GM23338 (cell line): ENCODE measurements at regions not wholly inside any gene's neighbourhood (a gene's known extent, or its start where the extent isn't known, plus 50 kb on each side); places are given as distances from the start of the nearest gene placed in this dataset.

Source experiments
- EZH2phosphoT487 ChIP-seq: fragments of 200-600 bp; sonication (generic); IDR thresholded peaks from one replicate; pipeline ENCODE4 v1.8.1; 2018; ENCODE audit warnings: antibody characterized with exemption; ENCODE audit not compliant: unreplicated experiment
- POLR2AphosphoS5 ChIP-seq: IDR thresholded peaks from 2 replicates; pipeline ENCODE4 v1.6.1; 2016; ENCODE audit warnings: antibody characterized with exemption, low read depth
- TF ChIP-seq, protein P1 (sequence below), 2 experiments: fragments of 200-600 bp in 1 of 2; sonication (generic) in 1 of 2; conservative IDR thresholded peaks; 2 replicates each; pipeline versions ENCODE4 v1.5.1 to v1.6.1; 2016 to 2017; ENCODE audit warnings: antibody characterized with exemption in 2 of 2, low read depth in 2 of 2, mild to moderate bottlenecking in 2 of 2, moderate library complexity in 1 of 2

DNA sequence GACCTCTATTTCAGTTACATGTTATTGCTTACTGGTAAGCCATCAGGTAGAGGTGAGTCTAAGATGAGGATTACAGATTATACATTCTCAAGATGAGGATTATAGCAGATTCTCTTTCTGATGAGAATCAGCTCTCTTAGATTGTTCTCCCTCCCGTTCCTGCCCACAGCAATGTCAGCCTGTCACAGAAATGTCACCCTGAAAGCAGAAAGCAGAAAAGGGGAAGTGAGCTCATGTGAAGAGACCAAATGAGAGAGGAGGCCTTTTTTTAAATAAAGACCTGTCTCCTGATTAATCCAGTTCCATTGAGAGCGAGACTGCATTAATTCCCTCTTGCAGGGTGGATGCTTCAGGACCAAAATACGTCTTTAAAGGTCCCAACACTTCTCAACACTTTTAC, 445.6 kb downstream of the KCTD12 start:
- TF ChIP-seq POLR2AphosphoS5 (no peak), EZH2phosphoT487 (no peak)
- TF ChIP-seq, protein P1, sequence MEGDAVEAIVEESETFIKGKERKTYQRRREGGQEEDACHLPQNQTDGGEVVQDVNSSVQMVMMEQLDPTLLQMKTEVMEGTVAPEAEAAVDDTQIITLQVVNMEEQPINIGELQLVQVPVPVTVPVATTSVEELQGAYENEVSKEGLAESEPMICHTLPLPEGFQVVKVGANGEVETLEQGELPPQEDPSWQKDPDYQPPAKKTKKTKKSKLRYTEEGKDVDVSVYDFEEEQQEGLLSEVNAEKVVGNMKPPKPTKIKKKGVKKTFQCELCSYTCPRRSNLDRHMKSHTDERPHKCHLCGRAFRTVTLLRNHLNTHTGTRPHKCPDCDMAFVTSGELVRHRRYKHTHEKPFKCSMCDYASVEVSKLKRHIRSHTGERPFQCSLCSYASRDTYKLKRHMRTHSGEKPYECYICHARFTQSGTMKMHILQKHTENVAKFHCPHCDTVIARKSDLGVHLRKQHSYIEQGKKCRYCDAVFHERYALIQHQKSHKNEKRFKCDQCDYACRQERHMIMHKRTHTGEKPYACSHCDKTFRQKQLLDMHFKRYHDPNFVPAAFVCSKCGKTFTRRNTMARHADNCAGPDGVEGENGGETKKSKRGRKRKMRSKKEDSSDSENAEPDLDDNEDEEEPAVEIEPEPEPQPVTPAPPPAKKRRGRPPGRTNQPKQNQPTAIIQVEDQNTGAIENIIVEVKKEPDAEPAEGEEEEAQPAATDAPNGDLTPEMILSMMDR (conservative IDR thresholded peaks at IDR 0.05; ENCODE audit: low read depth in 2 of 2), result no peak
